ENCODE measurements at regions not wholly inside any gene's neighbourhood (a gene's known extent, or its start where the extent isn't known, plus 50 kb on each side); places are given as distances from the start of the nearest gene placed in this dataset.

GRCh38 chr4:141503260-141503659 lies 133.1 kb upstream of the IL15 start:
- no peaks in the 10 kb centered on the region for H3K9me3 ChIP-seq (replicated peaks)
- H3K4me3 ChIP-seq, result no peak overlapping the region
- no peak for DNase-seq (ENCODE audit: low read depth in 1 of 2, low spot score in 2 of 2)
- H3K36me3 ChIP-seq, result no peaks in the 10 kb centered on the region
- no peaks in the 10 kb centered on the region for H3K4me1 ChIP-seq (replicated peaks)
- H3K27me3 ChIP-seq (replicated peaks), result no peaks in the 10 kb centered on the region
- no peak overlapping the region for H3K27ac ChIP-seq

GRCh38 chr4:141511055-141511454 lies 125.3 kb upstream of the IL15 start:
- Histone ChIP-seq H3K4me1 (replicated peaks) (no peaks in the 10 kb centered on the region), H3K9me3 (replicated peaks) (no peaks in the 10 kb centered on the region), H3K36me3 (no peaks in the 10 kb centered on the region), H3K27ac (no peak overlapping the region), H3K27me3 (replicated peaks) (no peaks in the 10 kb centered on the region), H3K4me3 (no peak overlapping the region)
- no peak for DNase-seq (ENCODE audit: low read depth in 1 of 2, low spot score in 2 of 2)

- H3K27ac ChIP-seq, result no peak overlapping the region
- H3K9me3 ChIP-seq (replicated peaks), result no peaks in the 10 kb centered on the region
- no peaks in the 10 kb centered on the region for H3K4me1 ChIP-seq (replicated peaks)
- no peak overlapping the region for H3K4me3 ChIP-seq
- H3K27me3 ChIP-seq (replicated peaks), result no peaks in the 10 kb centered on the region
- no peaks in the 10 kb centered on the region for H3K36me3 ChIP-seq
- no peak for DNase-seq (ENCODE audit: low read depth in 1 of 2, low spot score in 2 of 2)
These were observed 122.5 kb upstream of the IL15 start for GRCh38 chr4:141513866-141514265.

GRCh38 chr4:141518222-141518621 lies 118.2 kb upstream of the IL15 start:
- Histone ChIP-seq H3K36me3 (no peaks in the 10 kb centered on the region), H3K9me3 (replicated peaks) (no peaks in the 10 kb centered on the region), H3K27me3 (replicated peaks) (no peaks in the 10 kb centered on the region), H3K4me1 (replicated peaks) (no peaks in the 10 kb centered on the region), H3K4me3 (no peak overlapping the region), H3K27ac (no peak overlapping the region)
- no peak for DNase-seq (ENCODE audit: low read depth in 1 of 2, low spot score in 2 of 2)

GRCh38 chr4:141524116-141524515 lies 112.3 kb upstream of the IL15 start:
- no peak overlapping the region for H3K27ac ChIP-seq
- no peaks in the 10 kb centered on the region for H3K27me3 ChIP-seq (replicated peaks)

GRCh38 chr4:141524841-141525240 lies 111.5 kb upstream of the IL15 start:
- H3K4me3 ChIP-seq, result no peak overlapping the region
- H3K9me3 ChIP-seq (replicated peaks), result no peaks in the 10 kb centered on the region
- H3K4me1 ChIP-seq (replicated peaks), result no peaks in the 10 kb centered on the region
- H3K27me3 ChIP-seq (replicated peaks), result no peaks in the 10 kb centered on the region
- no peak overlapping the region for H3K27ac ChIP-seq
- H3K36me3 ChIP-seq, result no peaks in the 10 kb centered on the region
- DNase-seq (ENCODE audit: low read depth in 1 of 2, low spot score in 2 of 2), result no peak

More at GRCh38 chr4:141524116-141524515, 112.3 kb upstream of the IL15 start:
- Histone ChIP-seq H3K4me1 (replicated peaks) (no peaks in the 10 kb centered on the region), H3K36me3 (no peaks in the 10 kb centered on the region), H3K4me3 (no peak overlapping the region), H3K9me3 (replicated peaks) (no peaks in the 10 kb centered on the region)
- no peak for DNase-seq (ENCODE audit: low read depth in 1 of 2, low spot score in 2 of 2)

GRCh38 chr4:141530627-141531026 lies 105.8 kb upstream of the IL15 start:
- Histone ChIP-seq H3K4me1 (replicated peaks) (no peaks in the 10 kb centered on the region), H3K9me3 (replicated peaks) (no peaks in the 10 kb centered on the region), H3K27me3 (replicated peaks) (no peaks in the 10 kb centered on the region), H3K27ac (no peak overlapping the region), H3K4me3 (no peak overlapping the region), H3K36me3 (no peaks in the 10 kb centered on the region)
- DNase-seq (ENCODE audit: low read depth in 1 of 2, low spot score in 2 of 2), result no peak

GRCh38 chr4:141534985-141535384 lies 101.4 kb upstream of the IL15 start:
- no peak for DNase-seq (ENCODE audit: low read depth in 1 of 2, low spot score in 2 of 2)
- Histone ChIP-seq H3K9me3 (replicated peaks) (no peaks in the 10 kb centered on the region), H3K27me3 (replicated peaks) (no peaks in the 10 kb centered on the region)

GRCh38 chr4:141538001-141538400 lies 98.4 kb upstream of the IL15 start:
- no peaks in the 10 kb centered on the region for H3K9me3 ChIP-seq (replicated peaks)

More at GRCh38 chr4:141534985-141535384, 101.4 kb upstream of the IL15 start:
- Histone ChIP-seq H3K27ac (no peak overlapping the region), H3K4me1 (replicated peaks) (no peaks in the 10 kb centered on the region), H3K36me3 (no peaks in the 10 kb centered on the region), H3K4me3 (no peak overlapping the region)

GRCh38 chr4:141540643-141541042 lies 95.7 kb upstream of the IL15 start:
- Histone ChIP-seq H3K36me3 (no peaks in the 10 kb centered on the region), H3K27ac (no peak overlapping the region)
- no peak for DNase-seq (ENCODE audit: low read depth in 1 of 2, low spot score in 2 of 2)

More at GRCh38 chr4:141538001-141538400, 98.4 kb upstream of the IL15 start:
- H3K4me1 ChIP-seq (replicated peaks), result no peaks in the 10 kb centered on the region
- no peak overlapping the region for H3K27ac ChIP-seq
- no peaks in the 10 kb centered on the region for H3K36me3 ChIP-seq
- no peak overlapping the region for H3K4me3 ChIP-seq
- no peaks in the 10 kb centered on the region for H3K27me3 ChIP-seq (replicated peaks)
- no peak for DNase-seq (ENCODE audit: low read depth in 1 of 2, low spot score in 2 of 2)

GRCh38 chr4:141541851-141542250 lies 94.5 kb upstream of the IL15 start:
- Histone ChIP-seq H3K27me3 (replicated peaks) (no peaks in the 10 kb centered on the region), H3K27ac (no peak overlapping the region), H3K4me3 (no peak overlapping the region), H3K36me3 (no peaks in the 10 kb centered on the region), H3K9me3 (replicated peaks) (no peaks in the 10 kb centered on the region), H3K4me1 (replicated peaks) (no peaks in the 10 kb centered on the region)
- DNase-seq (ENCODE audit: low read depth in 1 of 2, low spot score in 2 of 2), result no peak

More at GRCh38 chr4:141540643-141541042, 95.7 kb upstream of the IL15 start:
- Histone ChIP-seq H3K4me1 (replicated peaks) (no peaks in the 10 kb centered on the region), H3K4me3 (no peak overlapping the region), H3K9me3 (replicated peaks) (no peaks in the 10 kb centered on the region), H3K27me3 (replicated peaks) (no peaks in the 10 kb centered on the region)

- Histone ChIP-seq H3K4me1 (replicated peaks) (no peaks in the 10 kb centered on the region), H3K9me3 (replicated peaks) (no peaks in the 10 kb centered on the region), H3K27me3 (replicated peaks) (no peaks in the 10 kb centered on the region), H3K27ac (no peak overlapping the region), H3K4me3 (no peak overlapping the region), H3K36me3 (no peaks in the 10 kb centered on the region)
- no peak for DNase-seq (ENCODE audit: low read depth in 1 of 2, low spot score in 2 of 2)
These were observed 93.2 kb upstream of the IL15 start for GRCh38 chr4:141543176-141543575.

- DNase-seq (ENCODE audit: low read depth in 1 of 2, low spot score in 2 of 2), result no peak
- H3K27ac ChIP-seq, result no peak overlapping the region
- no peaks in the 10 kb centered on the region for H3K27me3 ChIP-seq (replicated peaks)
- H3K4me3 ChIP-seq, result no peak overlapping the region
- H3K4me1 ChIP-seq (replicated peaks), result no peaks in the 10 kb centered on the region
- no peaks in the 10 kb centered on the region for H3K9me3 ChIP-seq (replicated peaks)
- no peaks in the 10 kb centered on the region for H3K36me3 ChIP-seq
These were observed 92.7 kb upstream of the IL15 start for GRCh38 chr4:141543706-141544105.

- no peak for DNase-seq (ENCODE audit: low read depth in 1 of 2, low spot score in 2 of 2)
- no peaks in the 10 kb centered on the region for H3K4me1 ChIP-seq (replicated peaks)
These were observed 87.6 kb upstream of the IL15 start for GRCh38 chr4:141548791-141549190.

GRCh38 chr4:141560056-141560455 lies 76.3 kb upstream of the IL15 start:
- no peaks in the 10 kb centered on the region for H3K9me3 ChIP-seq (replicated peaks)
- H3K4me3 ChIP-seq, result no peak overlapping the region
- no peaks in the 10 kb centered on the region for H3K4me1 ChIP-seq (replicated peaks)
- no peak for DNase-seq (ENCODE audit: low read depth in 1 of 2, low spot score in 2 of 2)
- H3K27me3 ChIP-seq (replicated peaks), result no peaks in the 10 kb centered on the region
- H3K36me3 ChIP-seq, result no peaks in the 10 kb centered on the region
- no peak overlapping the region for H3K27ac ChIP-seq

More at GRCh38 chr4:141548791-141549190, 87.6 kb upstream of the IL15 start:
- no peaks in the 10 kb centered on the region for H3K9me3 ChIP-seq (replicated peaks)
- H3K27ac ChIP-seq, result no peak overlapping the region
- H3K27me3 ChIP-seq (replicated peaks), result no peaks in the 10 kb centered on the region
- no peak overlapping the region for H3K4me3 ChIP-seq
- H3K36me3 ChIP-seq, result no peaks in the 10 kb centered on the region

Measured in SJSA1 (cell line).